GM23338 (cell line): ENCODE measurements at regions not wholly inside any gene's neighbourhood (a gene's known extent, or its start where the extent isn't known, plus 50 kb on each side); places are given as distances from the start of the nearest gene placed in this dataset.

ENCODE experiments used
- ATAC-seq: fragments of 200-7000 bp; cut with Tn5 transposase; 3 replicates; pipeline ENCODE4 v1.9.1; 2020
- DNase-seq: peaks from one replicate; pipeline ENCODE4 v3.0.0-alpha.2; 2015; ENCODE audit warnings: low spot score
- H2AFZ ChIP-seq: fragments of 200-600 bp; sonication (generic); 2 replicates; pipeline ENCODE4 v1.8.0; 2016; ENCODE audit warnings: antibody characterized with exemption, mild to moderate bottlenecking, moderate library complexity
- H3F3A ChIP-seq: fragments of 200-600 bp; sonication (generic); replicated peaks from 2 replicates; pipeline ENCODE4 v1.8.0; 2017; ENCODE audit warnings: antibody characterized with exemption, mixed run types, low read depth
- H3K27ac ChIP-seq: fragments of 200-600 bp; sonication (generic); 2 replicates; pipeline ENCODE4 v1.6.1; 2016; ENCODE audit warnings: low read depth
- H3K27me3 ChIP-seq: fragments of 200-600 bp; sonication (generic); 2 replicates; pipeline ENCODE4 v1.8.0; 2016; ENCODE audit warnings: mild to moderate bottlenecking, mixed run types, moderate library complexity; ENCODE audit not compliant: insufficient read depth
- H3K36me3 ChIP-seq: fragments of 200-600 bp; sonication (generic); 2 replicates; pipeline ENCODE4 v1.8.0; 2016; ENCODE audit warnings: mild to moderate bottlenecking; ENCODE audit not compliant: insufficient read depth
- H3K4me1 ChIP-seq: fragments of 200-600 bp; sonication (generic); 2 replicates; pipeline ENCODE4 v1.8.0; 2016; ENCODE audit warnings: mild to moderate bottlenecking, moderate library complexity; ENCODE audit not compliant: insufficient read depth
- H3K4me2 ChIP-seq: fragments of 200-600 bp; sonication (generic); 2 replicates; pipeline ENCODE4 v1.7.1; 2017; ENCODE audit warnings: mixed run types
- H3K4me3 ChIP-seq: fragments of 200-600 bp; sonication (generic); 2 replicates; pipeline ENCODE4 v1.6.1; 2016; ENCODE audit warnings: mixed run types
- H3K79me2 ChIP-seq: fragments of 200-600 bp; sonication (generic); replicated peaks from 2 replicates; pipeline ENCODE4 v1.8.0; 2017; ENCODE audit warnings: mild to moderate bottlenecking; ENCODE audit not compliant: insufficient read depth
- H3K9me2 ChIP-seq: fragments of 200-600 bp; sonication (generic); 2 replicates; pipeline ENCODE4 v1.8.0; 2017; ENCODE audit not compliant: insufficient read depth
- H4K20me1 ChIP-seq: fragments of 200-600 bp; sonication (generic); replicated peaks from 2 replicates; pipeline ENCODE4 v1.8.0; 2017; ENCODE audit warnings: mild to moderate bottlenecking; ENCODE audit not compliant: insufficient read depth
- H3K27ac Mint-ChIP-seq: 2 replicates; pipeline ENCODE4 v1.8.0; 2020; ENCODE audit warnings: inconsistent platforms, mild to moderate bottlenecking, moderate library complexity, mixed read lengths
- H3K27me3 Mint-ChIP-seq: 3 replicates; pipeline ENCODE4 v1.8.0; 2022; ENCODE audit warnings: low read depth, mild to moderate bottlenecking, moderate library complexity, mixed read lengths, inconsistent platforms; ENCODE audit not compliant: insufficient read depth, poor library complexity
- H3K36me3 Mint-ChIP-seq: 3 replicates; pipeline ENCODE4 v1.8.0; 2021; ENCODE audit warnings: low read depth, mild to moderate bottlenecking, inconsistent platforms, moderate library complexity, mixed read lengths
- H3K4me1 Mint-ChIP-seq: 3 replicates; pipeline ENCODE4 v1.8.0; 2020; ENCODE audit warnings: mild to moderate bottlenecking, inconsistent platforms, mixed read lengths
- H3K4me3 Mint-ChIP-seq: 3 replicates; pipeline ENCODE4 v1.8.0; 2021; ENCODE audit warnings: moderate library complexity, mild to moderate bottlenecking, inconsistent platforms, mixed read lengths
- H3K9me3 Mint-ChIP-seq: 3 replicates; pipeline ENCODE4 v1.8.0; 2020; ENCODE audit warnings: moderate library complexity, mild to moderate bottlenecking, inconsistent platforms, mixed read lengths
- CTCF ChIP-seq, 2 experiments: fragments of 200-600 bp in 1 of 2; sonication (generic) in 1 of 2; conservative IDR thresholded peaks; 2 replicates each; pipeline versions ENCODE4 v1.5.1 to v1.6.1; 2016 to 2017; ENCODE audit warnings: antibody characterized with exemption in 2 of 2, low read depth in 2 of 2, mild to moderate bottlenecking in 2 of 2, moderate library complexity in 1 of 2
- ETS1 ChIP-seq: IDR thresholded peaks from 2 replicates; pipeline ENCODE4 v1.6.1; 2016; ENCODE audit warnings: antibody characterized with exemption
- EZH2 ChIP-seq: fragments of 200-600 bp; sonication (generic); IDR thresholded peaks from one replicate; pipeline ENCODE4 v1.8.0; 2017; ENCODE audit warnings: antibody characterized with exemption, mild to moderate bottlenecking, low read depth; ENCODE audit not compliant: unreplicated experiment
- EZH2phosphoT487 ChIP-seq: fragments of 200-600 bp; sonication (generic); IDR thresholded peaks from one replicate; pipeline ENCODE4 v1.8.1; 2018; ENCODE audit warnings: antibody characterized with exemption; ENCODE audit not compliant: unreplicated experiment
- JUNB ChIP-seq: IDR thresholded peaks from one replicate; pipeline ENCODE4 v1.6.1; 2016; ENCODE audit warnings: antibody characterized with exemption; ENCODE audit not compliant: unreplicated experiment
- NANOG ChIP-seq: IDR thresholded peaks from 2 replicates; pipeline ENCODE4 v1.6.1; 2016; ENCODE audit warnings: antibody characterized with exemption, borderline replicate concordance
- POLR2AphosphoS5 ChIP-seq: IDR thresholded peaks from 2 replicates; pipeline ENCODE4 v1.6.1; 2016; ENCODE audit warnings: antibody characterized with exemption, low read depth
- REST ChIP-seq: IDR thresholded peaks from one replicate; pipeline ENCODE4 v1.6.1; 2018; ENCODE audit warnings: antibody characterized with exemption; ENCODE audit not compliant: unreplicated experiment
- STAT1 ChIP-seq: IDR thresholded peaks from one replicate; pipeline ENCODE4 v1.6.1; 2016; ENCODE audit warnings: antibody characterized with exemption; ENCODE audit not compliant: unreplicated experiment
- ZNF114 ChIP-seq: fragments of 250-450 bp; sonication (Bioruptor Pico); IDR thresholded peaks from 2 replicates; pipeline ENCODE4 v1.5.0; 2020; ENCODE audit warnings: mild to moderate bottlenecking, moderate library complexity
- ZNF331 ChIP-seq: fragments of 250-450 bp; sonication (Bioruptor Pico); IDR thresholded peaks from 2 replicates; pipeline ENCODE4 v1.5.0; 2020; ENCODE audit warnings: low read depth, mild to moderate bottlenecking, moderate library complexity
- ZNF462 ChIP-seq: fragments of 250-450 bp; sonication (Bioruptor Pico); IDR thresholded peaks from 2 replicates; pipeline ENCODE4 v1.5.0; 2020; ENCODE audit warnings: mild to moderate bottlenecking, moderate library complexity

DNA sequence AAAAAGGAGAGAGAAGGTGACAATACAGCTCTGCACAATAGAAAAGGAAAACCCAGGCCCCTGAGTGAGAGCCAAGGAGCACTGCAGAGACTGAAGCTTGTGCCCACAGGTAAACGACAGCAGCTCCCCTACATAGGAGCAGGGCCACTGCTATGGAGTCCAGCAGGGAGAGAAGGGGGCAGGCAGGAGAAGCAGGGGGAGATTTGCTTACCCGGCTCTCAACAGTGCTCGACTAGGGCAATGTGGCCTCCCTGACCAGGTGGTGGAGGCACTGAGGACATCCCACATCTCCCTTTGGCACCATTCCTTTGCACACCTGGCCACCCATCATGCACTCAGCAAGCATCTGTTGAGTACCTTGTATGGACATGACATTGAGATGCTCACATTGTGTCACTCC lies 153.0 kb downstream of the EVX1 start:
- DNase-seq (no peak), ATAC-seq (no peak)
- no peaks in the 10 kb centered on the region for H3F3A ChIP-seq
- H3K4me2 ChIP-seq, result no peak overlapping the region
- no peaks in the 10 kb centered on the region for H3K36me3 ChIP-seq
- no peaks in the 10 kb centered on the region for H4K20me1 ChIP-seq
- H2AFZ ChIP-seq, result no peak overlapping the region
- Mint-ChIP-seq H3K27me3 (peaks cover 2% of the 10 kb centered on the region), H3K4me1 (no peaks in the 10 kb centered on the region; the same call in 2 of the 3 replicates), H3K36me3 (no peaks in the 10 kb centered on the region), H3K4me3 (no peak overlapping the region), H3K27ac (no peak overlapping the region), H3K9me3 (no peaks in the 10 kb centered on the region)
- H3K9me2 ChIP-seq, result 0 out of 2 replicates have a peak, but pooled peaks cover 5% of the 10 kb centered on the region
- H3K27me3 ChIP-seq, result no peaks in the 10 kb centered on the region
- H3K27ac ChIP-seq, result no peak overlapping the region
- TF ChIP-seq EZH2 (no peak), ZNF331 (CRISPR knock-in tag) (no peak), EZH2phosphoT487 (no peak), NANOG (no peak), STAT1 (no peak), POLR2AphosphoS5 (no peak), JUNB (no peak), REST (no peak), CTCF (conservative IDR thresholded peaks at IDR 0.05; ENCODE audit: low read depth in 2 of 2) (no peak), ZNF462 (CRISPR knock-in tag) (no peak), ETS1 (no peak), ZNF114 (CRISPR knock-in tag) (no peak)
- H3K4me3 ChIP-seq, result no peak overlapping the region
- no peaks in the 10 kb centered on the region for H3K79me2 ChIP-seq
- H3K4me1 ChIP-seq, result no peaks in the 10 kb centered on the region
